B cell (primary cell): ENCODE measurements at regions not wholly inside any gene's neighbourhood (a gene's known extent, or its start where the extent isn't known, plus 50 kb on each side); places are given as distances from the start of the nearest gene placed in this dataset.

Experiments used
- ATAC-seq: fragments of 200-7000 bp; cut with Tn5 transposase; one replicate; pipeline ENCODE4 v1.10.0; 2021; ENCODE audit warnings: low read depth, mild to moderate bottlenecking, moderate number of reproducible peaks, moderate library complexity
- CTCF ChIA-PET: fragments of 350-600 bp; sonication (Branson Sonifier 250); formaldehyde crosslinking; loops from one replicate; lab custom pipeline; 2021; ENCODE audit warnings: antibody characterized with exemption, inconsistent platforms; lab: Charles Lee
- POLR2A ChIA-PET: fragments of 350-600 bp; sonication (Branson Sonifier 250); formaldehyde crosslinking; loops from one replicate; lab custom pipeline; 2021; ENCODE audit warnings: antibody characterized with exemption; lab: Charles Lee
- DNase-seq: peaks from one replicate; pipeline ENCODE4 v3.0.0; 2013
- H2AFZ ChIP-seq: 2 replicates; pipeline ENCODE4 v1.6.1; 2012; ENCODE audit warnings: mild to moderate bottlenecking, low read depth, low read length; ENCODE audit not compliant: insufficient read depth, poor library complexity, severe bottlenecking
- H3K27ac ChIP-seq, 2 donors: 1 replicate in 1 of 2; 2 replicates in 1 of 2; pipeline ENCODE4 v1.5.1; 2012 to 2013; ENCODE audit warnings: low read length in 2 of 2, mild to moderate bottlenecking in 2 of 2, moderate library complexity in 1 of 2
- H3K27me3 ChIP-seq, 4 experiments: fragments of 200-600 bp in 1 of 4; sonication (generic) in 1 of 4; replicated peaks in 1 of 4; 1 replicate in 2 of 4; 2 replicates in 2 of 4; pipeline versions ENCODE4 v1.6.1 to v1.7.0; 2013 to 2016; ENCODE audit warnings: low read length in 3 of 4, mild to moderate bottlenecking in 2 of 4, mixed read lengths in 1 of 4, moderate library complexity in 1 of 4; ENCODE audit not compliant: insufficient read depth in 4 of 4, control insufficient read depth in 3 of 4; ENCODE audit errors: control extremely low read depth in 1 of 4
- H3K36me3 ChIP-seq, 2 experiments: replicated peaks in 1 of 2; 1 replicate in 1 of 2; 2 replicates in 1 of 2; pipeline versions ENCODE4 v1.6.1 to v1.7.1; 2013; ENCODE audit warnings: low read length in 1 of 2; ENCODE audit not compliant: insufficient read depth in 2 of 2, control insufficient read depth in 1 of 2; ENCODE audit errors: control extremely low read depth in 1 of 2, extremely low read depth in 1 of 2
- H3K4me1 ChIP-seq, 2 donors: fragments of 200-600 bp in 1 of 2; sonication (generic) in 1 of 2; 1 replicate in 1 of 2; 2 replicates in 1 of 2; pipeline versions ENCODE4 v1.5.1 to v1.6.1; 2013 to 2017; ENCODE audit warnings: low read length in 2 of 2; ENCODE audit not compliant: control insufficient read depth in 2 of 2, insufficient read depth in 2 of 2
- H3K4me2 ChIP-seq: replicated peaks from 2 replicates; pipeline ENCODE3; 2012; ENCODE audit warnings: mild to moderate bottlenecking, low read depth, low read length; ENCODE audit not compliant: poor library complexity, severe bottlenecking
- H3K4me3 ChIP-seq, 5 experiments: fragments of 200-600 bp in 1 of 5; sonication (generic) in 1 of 5; 1 replicate in 3 of 5; 2 replicates in 2 of 5; pipeline versions ENCODE4 v1.5.1 to v1.7.0; 2011 to 2016; ENCODE audit warnings: low read length in 4 of 5, mild to moderate bottlenecking in 4 of 5, low read depth in 2 of 5, control low read depth in 1 of 5, moderate library complexity in 1 of 5; ENCODE audit not compliant: insufficient read depth in 1 of 5; ENCODE audit errors: control extremely low read depth in 1 of 5, extremely low read depth in 1 of 5
- H3K79me2 ChIP-seq: fragments of 200-600 bp; sonication (generic); one replicate; pipeline ENCODE4 v1.6.0; 2016; ENCODE audit warnings: low read length; ENCODE audit not compliant: control insufficient read depth, insufficient read depth
- H3K9ac ChIP-seq: fragments of 200-600 bp; sonication (generic); 2 replicates; pipeline ENCODE4 v1.6.1; 2017; ENCODE audit warnings: mild to moderate bottlenecking, low read length, moderate library complexity
- H3K9me3 ChIP-seq, 3 donors: one replicate each; pipeline versions ENCODE4 v1.6.1 to v1.7.1; 2013; ENCODE audit warnings: low read length in 2 of 3; ENCODE audit not compliant: control insufficient read depth in 2 of 3, insufficient read depth in 1 of 3; ENCODE audit errors: control extremely low read depth in 1 of 3
- H4K20me1 ChIP-seq: 2 replicates; pipeline ENCODE4 v1.6.0; 2012; ENCODE audit warnings: mild to moderate bottlenecking, low read length; ENCODE audit not compliant: insufficient read depth, control insufficient read depth, poor library complexity, severe bottlenecking
- H3K27ac Mint-ChIP-seq: one replicate; pipeline ENCODE4 v1.8.0; 2021; ENCODE audit warnings: mixed read lengths
- H3K27me3 Mint-ChIP-seq: one replicate; pipeline ENCODE4 v1.8.0; 2021; ENCODE audit warnings: mixed read lengths
- H3K4me1 Mint-ChIP-seq: one replicate; pipeline ENCODE4 v1.8.0; 2021; ENCODE audit warnings: mixed read lengths
- H3K4me3 Mint-ChIP-seq: one replicate; pipeline ENCODE4 v1.8.0; 2021; ENCODE audit warnings: mixed read lengths
- H3K9me3 Mint-ChIP-seq: one replicate; pipeline ENCODE4 v1.8.0; 2022; ENCODE audit warnings: mixed read lengths; ENCODE audit not compliant: insufficient read depth
- EZH2 ChIP-seq: IDR thresholded peaks from 2 replicates; pipeline ENCODE4 v1.6.1; 2012; ENCODE audit warnings: borderline replicate concordance, low read depth, mild to moderate bottlenecking, moderate library complexity, low read length; ENCODE audit not compliant: insufficient read depth, poor library complexity, severe bottlenecking
- WGBS: methylation state at CpG from one replicate; pipeline ENCODE4 v1.1.5; 2013; ENCODE audit warnings: missing lambda C conversion rate; ENCODE audit not compliant: insufficient coverage; 5-methylcytosine and 5-hydroxymethylcytosine counted together
- intact Hi-C: fragments of 100-400 bp; cut with micrococcal nuclease; formaldehyde crosslinking; loops from one replicate; pipeline ENCODE4 v1.10.0; 2022
- TF ChIP-seq, protein P1 (sequence below): fragments of 200-600 bp; IDR thresholded peaks from one replicate; pipeline ENCODE4 v1.8.0; 2022; ENCODE audit warnings: antibody characterized with exemption, mild to moderate bottlenecking

GRCh38 chr6:108736002-108736361 lies 112.2 kb upstream of the ARMC2 start:
- WGBS, result 62% methylated on average over 3 of the region's 7 CpGs
- no peaks in the 10 kb centered on the region for H3K27me3 ChIP-seq
- no peak for TF ChIP-seq EZH2
- TF ChIP-seq, protein P1, sequence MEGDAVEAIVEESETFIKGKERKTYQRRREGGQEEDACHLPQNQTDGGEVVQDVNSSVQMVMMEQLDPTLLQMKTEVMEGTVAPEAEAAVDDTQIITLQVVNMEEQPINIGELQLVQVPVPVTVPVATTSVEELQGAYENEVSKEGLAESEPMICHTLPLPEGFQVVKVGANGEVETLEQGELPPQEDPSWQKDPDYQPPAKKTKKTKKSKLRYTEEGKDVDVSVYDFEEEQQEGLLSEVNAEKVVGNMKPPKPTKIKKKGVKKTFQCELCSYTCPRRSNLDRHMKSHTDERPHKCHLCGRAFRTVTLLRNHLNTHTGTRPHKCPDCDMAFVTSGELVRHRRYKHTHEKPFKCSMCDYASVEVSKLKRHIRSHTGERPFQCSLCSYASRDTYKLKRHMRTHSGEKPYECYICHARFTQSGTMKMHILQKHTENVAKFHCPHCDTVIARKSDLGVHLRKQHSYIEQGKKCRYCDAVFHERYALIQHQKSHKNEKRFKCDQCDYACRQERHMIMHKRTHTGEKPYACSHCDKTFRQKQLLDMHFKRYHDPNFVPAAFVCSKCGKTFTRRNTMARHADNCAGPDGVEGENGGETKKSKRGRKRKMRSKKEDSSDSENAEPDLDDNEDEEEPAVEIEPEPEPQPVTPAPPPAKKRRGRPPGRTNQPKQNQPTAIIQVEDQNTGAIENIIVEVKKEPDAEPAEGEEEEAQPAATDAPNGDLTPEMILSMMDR, result no peak
- ATAC-seq (no peak), DNase-seq (peak; percentile 19)
- Mint-ChIP-seq H3K27ac (peak overlapping the region; percentile 50), H3K9me3 (no peaks in the 10 kb centered on the region), H3K4me3 (no peak overlapping the region), H3K4me1 (peaks cover 4% of the 10 kb centered on the region), H3K27me3 (peaks cover 19% of the 10 kb centered on the region)
- no peak overlapping the region for H3K4me2 ChIP-seq
- H3K4me1 ChIP-seq, result peaks cover 0 to 4% of the 10 kb centered on the region in 2 donors
- POLR2A ChIA-PET, result no interaction called here
- no peaks in the 10 kb centered on the region for H3K36me3 ChIP-seq
- H4K20me1 ChIP-seq, result no peaks in the 10 kb centered on the region
- CTCF ChIA-PET, result no interaction called here
- H3K79me2 ChIP-seq, result no peaks in the 10 kb centered on the region
- no peak overlapping the region for H3K9ac ChIP-seq
- H3K27ac ChIP-seq, result no peak overlapping the region
- no peak overlapping the region for H2AFZ ChIP-seq
- no peak overlapping the region for H3K4me3 ChIP-seq
- H3K9me3 ChIP-seq, result no peaks in the 10 kb centered on the region
- intact Hi-C loops, result no loop called here

DNA sequence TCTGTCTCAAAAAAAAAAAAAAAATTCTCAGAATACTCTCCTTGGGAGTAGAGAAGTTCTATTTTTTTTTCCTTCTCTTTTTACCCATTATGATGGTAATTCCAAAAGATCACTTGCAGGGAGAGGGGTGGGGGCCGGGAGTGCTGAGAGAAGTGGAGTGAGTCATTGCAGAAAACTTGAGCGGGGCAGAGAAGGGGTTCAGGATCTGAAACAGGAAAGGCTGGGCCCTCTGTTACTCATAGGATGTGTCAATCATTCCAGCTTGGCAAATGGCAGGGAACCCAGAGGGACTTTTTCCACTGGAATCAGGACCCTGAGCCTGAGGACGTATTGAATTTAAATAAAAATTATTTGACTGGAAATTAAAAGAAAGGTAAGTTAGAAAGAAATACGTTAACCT lies 111.4 kb upstream of the ARMC2 start:
- H3K4me2 ChIP-seq, result no peak overlapping the region
- H3K27me3 Mint-ChIP-seq, result peaks cover 22% of the 10 kb centered on the region
- no peaks in the 10 kb centered on the region for H3K27me3 ChIP-seq
- intact Hi-C loops, result no loop called here
- H3K4me1 ChIP-seq, result peaks cover 0 to 4% of the 10 kb centered on the region in 2 donors
- ChIA-PET CTCF (no interaction called here), POLR2A (no interaction called here)
- no peak overlapping the region for H3K4me3 ChIP-seq
- DNase-seq, result no peak
- no peak overlapping the region for H3K4me3 Mint-ChIP-seq
- H2AFZ ChIP-seq, result no peak overlapping the region
- H3K4me1 Mint-ChIP-seq, result peaks cover 6% of the 10 kb centered on the region
- H3K9me3 Mint-ChIP-seq, result no peaks in the 10 kb centered on the region
- no peaks in the 10 kb centered on the region for H4K20me1 ChIP-seq
- TF ChIP-seq, protein P1, result no peak
- TF ChIP-seq EZH2, result no peak
- H3K79me2 ChIP-seq, result no peaks in the 10 kb centered on the region
- H3K27ac ChIP-seq, result no peak overlapping the region
- WGBS, result 61% methylated on average over 3 of the region's 4 CpGs
- no peak overlapping the region for H3K27ac Mint-ChIP-seq
- H3K9me3 ChIP-seq, result no peaks in the 10 kb centered on the region
- no peak for ATAC-seq
- no peaks in the 10 kb centered on the region for H3K36me3 ChIP-seq
- no peak overlapping the region for H3K9ac ChIP-seq
